GM12874 (cell line): ENCODE measurements at regions not wholly inside any gene's neighbourhood (a gene's known extent, or its start where the extent isn't known, plus 50 kb on each side); places are given as distances from the start of the nearest gene placed in this dataset.

Experiments
- CTCF ChIP-seq: IDR thresholded peaks from 2 replicates; pipeline ENCODE4 v1.5.1; 2011; ENCODE audit warnings: low read depth, mild to moderate bottlenecking, control low read depth, low read length, moderate library complexity; ENCODE audit not compliant: insufficient read depth

GRCh38 chr10:47237316-47238260 is 62.4 kb upstream of the GDF10 start:
- no peak for TF ChIP-seq CTCF

- no peak for TF ChIP-seq CTCF
Measured at GRCh38 chr10:47238331-47239095, 61.5 kb upstream of the GDF10 start.

GRCh38 chr10:47239211-47239610 is 60.8 kb upstream of the GDF10 start:
- no peak for TF ChIP-seq CTCF

- TF ChIP-seq CTCF = no peak
Measured at GRCh38 chr10:47240173-47240572, 59.8 kb upstream of the GDF10 start.

GRCh38 chr10:47241256-47241655 is 58.7 kb upstream of the GDF10 start:
- TF ChIP-seq CTCF = no peak

- no peak for TF ChIP-seq CTCF
Measured at GRCh38 chr10:47241946-47242867, 57.8 kb upstream of the GDF10 start.

- no peak for TF ChIP-seq CTCF
Measured at GRCh38 chr10:47243356-47243755, 56.6 kb upstream of the GDF10 start.
